ENCODE measurements at regions not wholly inside any gene's neighbourhood (a gene's known extent, or its start where the extent isn't known, plus 50 kb on each side); places are given as distances from the start of the nearest gene placed in this dataset.

DNA sequence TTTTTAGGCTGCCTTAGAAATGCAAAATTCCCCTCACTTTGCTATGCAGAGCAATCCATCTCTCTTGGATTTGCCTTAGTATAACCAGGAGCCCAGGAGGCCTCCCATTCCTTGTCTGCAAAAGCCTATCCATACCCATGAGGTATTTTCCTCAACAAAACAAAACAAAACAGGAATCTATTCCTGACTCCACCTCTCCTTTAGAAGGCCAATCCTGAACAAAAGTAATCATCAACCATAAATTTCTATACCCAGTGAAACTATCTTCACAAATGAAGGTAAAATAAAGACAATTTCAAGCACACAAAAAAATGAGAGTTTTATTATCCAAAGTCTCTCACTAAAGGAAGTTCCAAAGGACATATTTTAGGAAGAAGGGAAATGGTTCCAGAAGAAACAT lies 365.7 kb downstream of the KCNRG start:
- TF ChIP-seq, protein P1, sequence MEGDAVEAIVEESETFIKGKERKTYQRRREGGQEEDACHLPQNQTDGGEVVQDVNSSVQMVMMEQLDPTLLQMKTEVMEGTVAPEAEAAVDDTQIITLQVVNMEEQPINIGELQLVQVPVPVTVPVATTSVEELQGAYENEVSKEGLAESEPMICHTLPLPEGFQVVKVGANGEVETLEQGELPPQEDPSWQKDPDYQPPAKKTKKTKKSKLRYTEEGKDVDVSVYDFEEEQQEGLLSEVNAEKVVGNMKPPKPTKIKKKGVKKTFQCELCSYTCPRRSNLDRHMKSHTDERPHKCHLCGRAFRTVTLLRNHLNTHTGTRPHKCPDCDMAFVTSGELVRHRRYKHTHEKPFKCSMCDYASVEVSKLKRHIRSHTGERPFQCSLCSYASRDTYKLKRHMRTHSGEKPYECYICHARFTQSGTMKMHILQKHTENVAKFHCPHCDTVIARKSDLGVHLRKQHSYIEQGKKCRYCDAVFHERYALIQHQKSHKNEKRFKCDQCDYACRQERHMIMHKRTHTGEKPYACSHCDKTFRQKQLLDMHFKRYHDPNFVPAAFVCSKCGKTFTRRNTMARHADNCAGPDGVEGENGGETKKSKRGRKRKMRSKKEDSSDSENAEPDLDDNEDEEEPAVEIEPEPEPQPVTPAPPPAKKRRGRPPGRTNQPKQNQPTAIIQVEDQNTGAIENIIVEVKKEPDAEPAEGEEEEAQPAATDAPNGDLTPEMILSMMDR (IDR thresholded peaks at IDR 0.05) = no peak
- TF ChIP-seq POLR2A (IDR thresholded peaks at IDR 0.05) = no peak
- TF ChIP-seq EP300 (IDR thresholded peaks at IDR 0.05) = no peak
